Neural cell (in vitro differentiated cells): ENCODE measurements at regions not wholly inside any gene's neighbourhood (a gene's known extent, or its start where the extent isn't known, plus 50 kb on each side); places are given as distances from the start of the nearest gene placed in this dataset.

Source experiments
- H2AFZ ChIP-seq: fragments of 200-600, 300-800 bp; sonication (generic), shearing (Covaris generic); 2 replicates; pipeline ENCODE4 v1.6.0; 2014; ENCODE audit warnings: low read depth, mild to moderate bottlenecking, antibody characterized with exemption, low read length, moderate library complexity
- H3F3A ChIP-seq: fragments of 200-600 bp; shearing (Covaris generic); 2 replicates; pipeline ENCODE4 v1.6.1; 2016; ENCODE audit warnings: mild to moderate bottlenecking, moderate library complexity, mixed read lengths, antibody characterized with exemption, low read length; ENCODE audit not compliant: insufficient read depth, poor library complexity, severe bottlenecking
- H3K27ac ChIP-seq: fragments of 200-600, 300-800 bp; sonication (generic), shearing (Covaris generic); 2 replicates; pipeline ENCODE4 v1.5.1; 2014; ENCODE audit warnings: mild to moderate bottlenecking, low read length, moderate library complexity
- H3K27me3 ChIP-seq: fragments of 300-800, 200-600 bp; sonication (generic), shearing (Covaris generic); 2 replicates; pipeline ENCODE4 v1.6.0; 2014; ENCODE audit warnings: mild to moderate bottlenecking, low read depth, low read length, moderate library complexity; ENCODE audit not compliant: insufficient read depth
- H3K36me3 ChIP-seq: fragments of 300-800, 200-600 bp; sonication (generic), shearing (Covaris generic); 2 replicates; pipeline ENCODE4 v1.5.1; 2014; ENCODE audit warnings: mild to moderate bottlenecking, antibody characterized with exemption, low read length, moderate library complexity; ENCODE audit not compliant: insufficient read depth
- H3K4me2 ChIP-seq: fragments of 300-800, 200-600 bp; sonication (generic), shearing (Covaris generic); 2 replicates; pipeline ENCODE4 v1.6.0; 2014; ENCODE audit warnings: mild to moderate bottlenecking, low read length
- H3K4me3 ChIP-seq: fragments of 300-800, 200-600 bp; sonication (generic), shearing (Covaris generic); 2 replicates; pipeline ENCODE4 v1.5.1; 2014; ENCODE audit warnings: mild to moderate bottlenecking, low read length, moderate library complexity
- H3K79me2 ChIP-seq: fragments of 200-600 bp; shearing (Covaris generic); replicated peaks from 2 replicates; pipeline ENCODE4 v1.6.0; 2014; ENCODE audit warnings: mild to moderate bottlenecking, low read length, moderate library complexity; ENCODE audit not compliant: insufficient read depth
- H3K9ac ChIP-seq: fragments of 300-800, 200-600 bp; sonication (generic), shearing (Covaris generic); 2 replicates; pipeline ENCODE4 v1.6.1; 2016; ENCODE audit warnings: mild to moderate bottlenecking, low read length, mixed read lengths
- H3K9me2 ChIP-seq: fragments of 200-600 bp; shearing (Covaris generic); 2 replicates; pipeline ENCODE4 v1.6.1; 2016; ENCODE audit warnings: mild to moderate bottlenecking, low read length, mixed read lengths; ENCODE audit not compliant: insufficient read depth
- H3K9me3 ChIP-seq: fragments of 200-600, 300-800 bp; sonication (generic), shearing (Covaris generic); 2 replicates; pipeline ENCODE4 v1.6.1; 2016; ENCODE audit warnings: mild to moderate bottlenecking, mixed run types, low read length, moderate library complexity, mixed read lengths
- H4K20me1 ChIP-seq: fragments of 200-600 bp; shearing (Covaris generic); 2 replicates; pipeline ENCODE4 v1.6.1; 2016; ENCODE audit warnings: mild to moderate bottlenecking, mixed run types; ENCODE audit not compliant: insufficient read depth
- EP300 ChIP-seq: fragments of 450-650 bp; conservative IDR thresholded peaks from 2 replicates; pipeline ENCODE4 v1.6.1; 2014; ENCODE audit warnings: antibody characterized with exemption, mild to moderate bottlenecking, moderate library complexity; ENCODE audit not compliant: poor library complexity, severe bottlenecking
- EZH2 ChIP-seq: fragments of 200-600, 300-800 bp; shearing (Covaris generic), sonication (generic); IDR thresholded peaks from 2 replicates; pipeline ENCODE4 v1.6.1; 2014; ENCODE audit warnings: antibody characterized with exemption, low read length, borderline replicate concordance, mild to moderate bottlenecking; ENCODE audit not compliant: insufficient read depth, poor library complexity, severe bottlenecking
- MXI1 ChIP-seq: fragments of 450-650 bp; conservative IDR thresholded peaks from 2 replicates; pipeline ENCODE4 v1.6.1; 2014; ENCODE audit warnings: antibody characterized with exemption, mild to moderate bottlenecking; ENCODE audit not compliant: poor library complexity, severe bottlenecking
- POLR2AphosphoS5 ChIP-seq: IDR thresholded peaks from 2 replicates; pipeline ENCODE4 v1.6.1; 2012
- RAD21 ChIP-seq: fragments of 450-650 bp; conservative IDR thresholded peaks from 2 replicates; pipeline ENCODE4 v1.6.1; 2014; ENCODE audit warnings: antibody characterized with exemption, mild to moderate bottlenecking, moderate library complexity
- REST ChIP-seq: IDR thresholded peaks from 2 replicates; pipeline ENCODE4 v1.6.1; 2012; ENCODE audit warnings: borderline replicate concordance
- SMC3 ChIP-seq: fragments of 450-650 bp; conservative IDR thresholded peaks from 2 replicates; pipeline ENCODE4 v1.6.1; 2014; ENCODE audit warnings: antibody characterized with exemption, mild to moderate bottlenecking, moderate library complexity; ENCODE audit not compliant: poor library complexity
- TAF1 ChIP-seq: IDR thresholded peaks from 2 replicates; pipeline ENCODE4 v1.6.1; 2012; ENCODE audit warnings: low read depth
- TF ChIP-seq, protein P1 (sequence below): fragments of 450-650 bp; IDR thresholded peaks from 2 replicates; pipeline ENCODE4 v1.5.1; 2014; ENCODE audit warnings: antibody characterized with exemption, mild to moderate bottlenecking, moderate library complexity; ENCODE audit not compliant: poor library complexity, severe bottlenecking

DNA sequence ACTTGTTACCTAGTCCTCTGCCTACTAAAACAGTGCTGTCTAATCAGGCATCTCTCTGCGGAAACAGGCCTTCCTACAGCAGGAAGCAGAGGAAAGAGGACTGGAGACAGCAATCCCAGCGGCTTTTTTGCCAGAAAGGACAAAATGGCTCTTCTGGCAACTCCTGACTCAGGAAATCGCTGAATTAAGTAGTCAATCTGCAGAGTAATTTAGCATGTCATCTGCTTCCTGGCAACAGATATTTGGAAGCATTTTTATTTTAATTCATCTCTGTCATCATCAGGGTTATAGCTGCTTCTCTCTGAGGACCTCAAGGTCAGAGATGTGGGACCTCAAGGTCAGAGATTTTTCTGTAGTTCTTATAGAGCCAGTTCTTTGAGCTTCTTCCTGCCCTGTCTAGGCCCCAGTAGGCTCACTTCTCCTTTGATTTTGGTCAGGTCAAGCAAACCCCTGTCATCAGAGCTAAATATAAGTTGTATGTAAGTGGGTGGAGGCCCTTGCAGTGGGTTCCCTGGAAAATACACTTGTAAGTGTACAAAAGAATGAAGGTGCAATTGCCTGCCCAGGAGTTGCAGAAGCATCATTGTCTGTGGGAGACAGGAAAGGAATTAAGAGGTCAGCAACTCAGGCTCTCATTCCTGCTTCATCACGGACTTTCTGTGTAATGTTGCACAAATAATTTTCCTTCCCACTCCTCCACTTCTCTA is 229.4 kb downstream of the ALDH8A1 start:
- Histone ChIP-seq H2AFZ (no peak overlapping the region), H3F3A (no peaks in the 10 kb centered on the region), H3K9me3 (no peaks in the 10 kb centered on the region), H3K9ac (no peak overlapping the region), H3K4me3 (no peak overlapping the region), H4K20me1 (no peaks in the 10 kb centered on the region), H3K79me2 (no peaks in the 10 kb centered on the region), H3K27me3 (no peaks in the 10 kb centered on the region), H3K9me2 (no peaks in the 10 kb centered on the region), H3K27ac (no peak overlapping the region), H3K4me2 (no peak overlapping the region), H3K36me3 (no peaks in the 10 kb centered on the region)
- no peak for TF ChIP-seq RAD21
- TF ChIP-seq TAF1, result no peak
- TF ChIP-seq POLR2AphosphoS5, result no peak
- no peak for TF ChIP-seq SMC3
- TF ChIP-seq, protein P1, sequence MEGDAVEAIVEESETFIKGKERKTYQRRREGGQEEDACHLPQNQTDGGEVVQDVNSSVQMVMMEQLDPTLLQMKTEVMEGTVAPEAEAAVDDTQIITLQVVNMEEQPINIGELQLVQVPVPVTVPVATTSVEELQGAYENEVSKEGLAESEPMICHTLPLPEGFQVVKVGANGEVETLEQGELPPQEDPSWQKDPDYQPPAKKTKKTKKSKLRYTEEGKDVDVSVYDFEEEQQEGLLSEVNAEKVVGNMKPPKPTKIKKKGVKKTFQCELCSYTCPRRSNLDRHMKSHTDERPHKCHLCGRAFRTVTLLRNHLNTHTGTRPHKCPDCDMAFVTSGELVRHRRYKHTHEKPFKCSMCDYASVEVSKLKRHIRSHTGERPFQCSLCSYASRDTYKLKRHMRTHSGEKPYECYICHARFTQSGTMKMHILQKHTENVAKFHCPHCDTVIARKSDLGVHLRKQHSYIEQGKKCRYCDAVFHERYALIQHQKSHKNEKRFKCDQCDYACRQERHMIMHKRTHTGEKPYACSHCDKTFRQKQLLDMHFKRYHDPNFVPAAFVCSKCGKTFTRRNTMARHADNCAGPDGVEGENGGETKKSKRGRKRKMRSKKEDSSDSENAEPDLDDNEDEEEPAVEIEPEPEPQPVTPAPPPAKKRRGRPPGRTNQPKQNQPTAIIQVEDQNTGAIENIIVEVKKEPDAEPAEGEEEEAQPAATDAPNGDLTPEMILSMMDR, result no peak
- TF ChIP-seq EZH2, result no peak
- peak; percentile 62 for TF ChIP-seq REST
- TF ChIP-seq EP300, result no peak

DNA sequence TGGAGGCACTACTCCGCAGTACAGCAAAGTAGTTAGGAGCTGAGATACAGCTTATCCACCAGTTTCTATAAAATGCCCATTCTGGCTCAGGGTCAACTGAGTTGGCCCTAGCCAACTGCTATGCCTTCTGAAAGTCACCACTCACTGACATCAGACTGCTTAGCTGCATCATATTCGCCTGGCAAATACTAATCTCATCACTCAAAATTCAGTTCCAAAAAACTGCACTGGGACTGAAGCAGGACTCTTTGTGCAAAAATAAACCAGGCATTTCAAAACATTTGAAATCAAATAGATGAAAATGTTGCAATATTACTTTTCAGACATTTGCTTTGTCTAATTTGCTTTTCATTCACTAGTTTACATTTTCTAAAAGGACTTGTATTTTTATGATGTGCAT is 230.0 kb downstream of the ALDH8A1 start:
- Histone ChIP-seq H3K27me3 (no peaks in the 10 kb centered on the region), H3F3A (no peaks in the 10 kb centered on the region), H3K9me3 (no peaks in the 10 kb centered on the region), H3K9me2 (no peaks in the 10 kb centered on the region), H3K9ac (no peak overlapping the region), H3K27ac (no peak overlapping the region), H3K36me3 (no peaks in the 10 kb centered on the region), H3K79me2 (no peaks in the 10 kb centered on the region), H3K4me2 (no peak overlapping the region), H3K4me3 (no peak overlapping the region), H2AFZ (no peak overlapping the region), H4K20me1 (no peaks in the 10 kb centered on the region)
- TF ChIP-seq REST (no peak), RAD21 (no peak), MXI1 (no peak), SMC3 (no peak), EP300 (no peak), EZH2 (no peak), POLR2AphosphoS5 (no peak), TAF1 (no peak)
- TF ChIP-seq, protein P1, result no peak
